Stimulated activated CD4-positive, alpha-beta T cell treated with anti-CD3 and anti-CD28 coated beads, TNF-alpha, amount 100 ng/mL, for 24 hours (primary cell): ENCODE measurements at regions not wholly inside any gene's neighbourhood (a gene's known extent, or its start where the extent isn't known, plus 50 kb on each side); places are given as distances from the start of the nearest gene placed in this dataset.

Experiments used
- DNase-seq, 3 experiments: peaks; one replicate each; pipeline ENCODE4 v3.0.0-alpha.2; 2020; ENCODE audit warnings: low read depth in 3 of 3

DNA sequence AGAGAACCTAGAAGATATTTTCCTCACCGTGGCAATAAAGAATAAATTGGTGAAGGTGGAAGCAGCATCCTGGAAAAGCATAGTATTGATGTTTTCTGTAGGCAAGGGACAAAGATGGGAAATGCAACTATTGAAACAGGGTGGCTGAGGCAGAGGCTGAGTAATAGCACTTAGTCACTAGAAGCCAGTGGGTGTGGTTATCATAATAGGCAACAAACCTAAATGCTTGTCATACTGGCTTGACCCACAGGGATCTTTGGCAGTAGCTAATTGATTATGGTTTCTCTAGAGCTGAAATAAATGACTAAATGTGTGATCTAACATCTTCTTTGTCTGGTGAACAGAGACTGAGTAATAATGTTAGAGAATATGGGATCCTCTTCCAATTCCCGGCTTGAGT, 353.6 kb upstream of the RPS6KA3 start:
- no peak for DNase-seq

DNA sequence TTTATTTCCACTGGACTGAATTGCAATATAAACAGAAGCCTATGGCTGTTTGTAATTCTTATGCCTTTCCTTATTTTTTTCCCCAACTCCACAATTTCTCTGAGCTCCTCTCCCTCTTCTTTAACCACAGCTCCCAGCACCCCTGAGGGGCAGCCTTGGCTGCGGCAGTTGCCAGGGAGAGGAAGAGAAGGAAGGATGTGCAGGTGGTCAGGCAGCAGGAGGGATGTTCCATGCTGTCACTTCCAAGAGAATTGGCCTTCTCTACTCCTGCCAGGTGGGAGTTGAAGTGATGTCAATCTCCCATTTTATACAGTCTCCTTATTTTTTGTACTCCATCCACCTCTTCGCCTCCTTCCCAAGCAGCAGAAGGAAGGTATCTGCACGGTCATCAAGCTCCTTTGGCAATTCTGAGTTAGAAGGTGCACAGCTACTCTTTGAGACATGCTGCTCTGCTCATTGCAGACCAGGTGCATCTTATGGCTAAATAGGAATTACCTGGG, 343.3 kb upstream of the RPS6KA3 start:
- no peak for DNase-seq

DNA sequence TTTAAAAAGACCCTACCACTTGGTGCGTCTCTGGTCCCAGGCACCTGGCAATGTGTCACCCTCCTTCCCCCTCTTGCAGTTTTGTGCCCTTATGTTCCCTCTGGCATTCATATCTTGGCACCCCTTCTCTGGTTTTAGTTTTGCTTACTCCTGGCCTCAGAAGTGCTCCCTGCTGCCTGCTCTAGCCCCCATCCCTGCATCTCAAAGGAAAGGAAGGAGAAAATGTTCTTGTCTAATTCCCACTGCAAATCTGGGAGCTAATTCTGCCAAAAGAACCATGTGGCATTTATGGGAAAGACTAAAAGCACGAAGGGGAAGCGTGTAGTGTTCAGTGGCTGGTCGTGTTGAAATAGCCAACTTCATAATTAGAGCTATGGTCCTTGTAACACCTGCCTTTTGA, 340.1 kb upstream of the RPS6KA3 start:
- DNase-seq = no peak

DNA sequence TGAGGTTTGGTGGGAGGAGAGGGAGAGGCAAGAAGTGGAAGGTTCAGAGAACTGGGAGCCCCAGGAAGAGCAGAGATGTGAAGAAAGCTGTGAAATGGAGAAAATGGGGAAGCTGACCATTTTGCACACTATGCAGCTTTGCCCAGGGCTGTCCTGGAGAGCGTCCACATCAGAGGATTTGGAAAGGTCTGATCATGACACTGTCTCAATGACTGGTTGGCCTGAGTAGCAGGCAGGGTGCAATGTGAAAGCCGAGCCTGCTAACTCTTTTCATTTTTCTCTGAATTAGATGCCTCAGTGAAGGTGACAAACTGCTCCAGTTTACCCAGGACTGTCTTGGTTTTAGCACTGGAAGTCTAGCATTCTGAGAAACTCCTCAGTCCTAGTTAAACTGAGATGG, 330.1 kb upstream of the RPS6KA3 start:
- DNase-seq = no peak

DNA sequence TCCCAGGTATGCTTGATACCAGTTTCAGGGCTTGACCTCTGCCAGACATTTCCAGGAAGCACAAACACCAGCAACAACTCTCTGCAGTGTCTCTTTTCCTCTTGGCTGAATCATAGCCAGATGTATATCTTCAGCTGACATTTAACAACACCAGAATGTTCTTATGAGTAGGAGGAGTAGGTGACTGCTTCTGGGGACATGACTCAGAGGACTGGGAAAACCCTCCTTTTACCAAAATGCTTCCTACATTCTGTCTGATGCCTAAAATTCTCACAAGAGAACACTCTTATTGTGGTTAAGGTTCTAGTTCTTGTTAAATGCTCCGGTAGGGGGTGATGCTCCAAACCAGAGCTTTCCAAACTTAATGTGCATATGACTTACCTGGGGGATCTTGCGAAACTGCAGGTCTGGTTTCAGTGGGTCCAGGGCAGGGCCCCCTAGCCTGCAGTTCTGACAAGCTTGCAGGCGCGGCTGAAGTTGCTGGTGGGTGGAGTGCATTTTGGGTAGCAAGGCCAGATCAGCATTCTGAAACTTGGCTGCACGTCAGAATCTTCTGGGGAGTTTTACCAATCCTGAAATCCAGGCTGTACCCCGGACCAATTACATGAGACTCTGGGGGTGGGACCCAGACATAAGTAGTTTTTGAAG, 329.3 kb upstream of the RPS6KA3 start:
- DNase-seq = peak; percentile 1 to 55 (median 6)

DNA sequence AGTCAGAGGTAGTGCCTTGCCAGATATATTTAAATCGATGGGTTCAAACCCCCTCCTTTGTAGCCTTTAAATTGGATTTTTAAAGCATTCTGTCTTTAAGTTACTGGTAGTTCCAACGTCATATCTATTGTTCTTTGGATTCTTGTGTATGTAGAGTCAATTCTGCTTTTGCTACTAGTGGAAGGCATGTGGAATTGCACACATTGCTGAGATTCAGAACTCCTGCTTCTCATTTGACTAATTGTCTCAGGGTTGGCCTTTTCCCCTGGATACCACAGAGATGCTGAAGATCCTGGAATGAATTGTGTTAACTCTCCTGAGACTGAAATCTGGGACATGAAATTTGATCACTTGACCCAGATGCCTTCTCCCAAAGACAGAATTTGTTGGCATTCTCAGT, 328.3 kb upstream of the RPS6KA3 start:
- DNase-seq = no peak

DNA sequence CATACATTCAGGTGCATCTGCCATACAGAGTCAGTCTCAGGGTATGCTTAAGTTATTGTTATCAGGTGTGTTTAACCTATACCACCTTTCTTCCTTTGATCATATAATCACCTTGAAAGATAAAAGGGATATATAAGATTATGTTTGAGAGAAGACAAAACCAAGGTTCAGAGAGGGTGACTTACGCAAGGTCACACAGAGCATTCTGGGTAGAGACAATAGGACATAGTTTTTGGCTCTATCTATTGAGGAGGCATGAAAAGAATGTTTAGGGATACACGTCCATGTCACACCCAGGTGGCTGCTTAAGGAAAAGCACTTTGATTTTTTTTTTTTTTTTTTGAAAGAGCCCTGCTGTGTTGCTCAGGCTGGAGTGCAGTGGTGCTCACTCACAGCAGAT, 327.1 kb upstream of the RPS6KA3 start:
- no peak for DNase-seq

DNA sequence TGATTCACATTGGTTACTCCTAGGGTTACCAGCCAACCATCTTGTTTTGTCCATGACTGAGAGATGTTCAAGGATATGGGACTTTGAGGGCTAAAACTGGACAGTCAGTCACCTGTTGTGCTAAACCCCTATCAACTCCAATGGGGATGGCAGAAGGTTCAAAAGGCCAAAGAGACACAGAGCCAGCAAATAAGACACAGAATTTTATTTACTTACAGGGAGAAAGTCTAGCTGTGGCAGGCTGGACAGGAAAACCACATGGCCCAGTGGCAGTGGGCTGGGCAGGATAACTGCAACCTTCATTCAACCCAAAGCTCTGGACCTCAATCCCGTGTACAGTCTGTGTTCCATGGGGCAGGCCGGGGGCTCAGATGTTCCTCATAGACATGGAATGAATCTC, 326.7 kb upstream of the RPS6KA3 start:
- no peak for DNase-seq

DNA sequence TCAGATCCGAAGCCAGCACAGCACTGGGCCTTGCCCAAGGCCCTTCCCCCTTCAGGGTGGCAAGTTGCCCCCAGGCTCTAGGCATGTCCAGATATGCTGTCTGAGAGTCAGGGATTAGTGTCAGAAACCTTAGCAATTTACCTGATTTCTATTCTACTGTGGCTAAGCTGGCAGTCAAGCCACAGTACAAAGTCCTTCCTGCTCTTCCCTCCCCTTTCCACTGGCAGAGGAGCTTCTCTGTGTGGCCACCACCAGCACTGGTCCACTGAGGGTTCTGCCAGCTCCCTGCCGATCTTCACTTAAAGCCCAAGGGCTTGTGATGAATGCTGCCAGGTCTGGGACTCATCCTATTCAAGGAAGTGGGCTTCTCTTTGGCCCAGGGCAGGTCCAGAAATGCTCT, 324.5 kb upstream of the RPS6KA3 start:
- DNase-seq = no peak

DNA sequence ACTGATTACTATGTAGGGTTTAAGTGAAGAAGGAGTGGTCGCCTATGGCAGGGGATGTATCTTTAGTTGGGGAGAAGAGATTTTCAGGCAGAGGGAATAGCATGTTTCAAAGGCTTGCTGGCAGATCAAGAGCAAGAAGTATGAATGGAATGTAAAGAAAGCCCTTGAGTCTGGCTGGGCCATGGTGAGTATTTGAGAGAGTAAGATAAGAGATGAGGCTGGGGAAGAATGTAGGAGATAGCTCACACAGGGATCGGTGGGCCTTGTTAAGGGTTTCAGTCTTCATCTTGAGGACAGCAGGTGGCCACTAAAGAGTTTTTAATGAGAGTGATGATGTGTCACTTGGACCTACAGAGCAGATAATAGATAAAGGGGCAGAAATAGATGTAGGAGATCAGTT, 319.1 kb upstream of the RPS6KA3 start:
- DNase-seq = no peak

DNA sequence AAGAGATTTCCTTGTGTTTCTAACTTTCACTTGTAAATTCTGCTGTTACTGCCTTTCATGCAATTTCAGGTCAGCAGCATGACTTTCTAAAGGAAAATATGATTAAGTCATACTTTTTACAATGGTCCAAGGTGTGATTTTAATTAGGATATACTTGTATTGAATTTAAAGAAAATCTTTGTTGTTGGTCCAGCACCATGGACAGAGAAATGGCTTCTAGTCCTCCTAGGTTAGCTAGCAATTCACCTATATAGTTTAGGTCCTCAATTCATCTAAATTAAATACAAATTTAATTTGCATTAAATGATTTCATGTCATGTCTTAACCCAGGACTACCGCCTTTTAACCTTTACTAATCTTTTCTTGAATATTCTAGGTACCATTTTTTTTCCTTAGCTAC, 304.9 kb upstream of the RPS6KA3 start:
- no peak for DNase-seq

DNA sequence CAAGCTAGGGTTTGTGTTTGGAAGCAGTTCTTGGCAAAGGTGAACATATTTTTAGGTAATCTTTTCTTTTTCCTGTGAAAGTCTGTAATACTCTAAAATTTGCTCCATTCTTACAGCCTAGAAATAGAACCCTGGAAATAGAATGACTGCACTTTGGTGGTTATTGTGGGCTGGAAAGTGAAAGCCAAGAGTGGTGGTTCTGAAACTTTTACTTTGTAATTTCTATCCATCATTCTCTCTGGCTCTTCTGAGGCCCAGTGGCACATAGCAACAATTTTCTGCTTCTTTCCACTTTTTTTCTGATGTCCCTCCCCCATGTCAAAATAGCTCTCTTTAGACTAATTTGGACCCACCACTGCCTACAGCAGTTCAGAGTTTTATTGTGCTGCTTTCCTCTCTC, 300.4 kb upstream of the RPS6KA3 start:
- DNase-seq = no peak

DNA sequence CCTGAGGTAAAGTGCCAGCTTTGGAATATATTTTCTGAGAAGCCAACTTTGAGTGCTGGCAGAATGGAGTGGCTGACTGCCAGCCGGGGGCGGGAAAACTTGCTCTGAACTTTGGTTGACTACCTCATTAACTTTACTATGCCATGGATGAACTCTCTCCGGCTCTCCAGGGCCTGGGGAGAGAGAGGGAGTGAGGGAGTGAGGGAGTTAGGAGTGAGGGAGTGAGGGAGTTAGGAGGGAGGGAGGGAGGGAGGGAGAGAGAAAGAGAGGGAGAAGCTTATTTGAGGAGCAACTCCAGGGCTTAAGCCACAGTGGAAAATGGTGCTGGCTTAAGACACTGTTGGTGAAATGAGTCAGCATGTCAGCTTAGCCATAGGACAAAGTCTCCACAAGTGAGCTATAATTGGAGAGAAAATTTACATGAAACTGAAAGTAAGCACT, 280.9 kb upstream of the RPS6KA3 start:
- DNase-seq = no peak

DNA sequence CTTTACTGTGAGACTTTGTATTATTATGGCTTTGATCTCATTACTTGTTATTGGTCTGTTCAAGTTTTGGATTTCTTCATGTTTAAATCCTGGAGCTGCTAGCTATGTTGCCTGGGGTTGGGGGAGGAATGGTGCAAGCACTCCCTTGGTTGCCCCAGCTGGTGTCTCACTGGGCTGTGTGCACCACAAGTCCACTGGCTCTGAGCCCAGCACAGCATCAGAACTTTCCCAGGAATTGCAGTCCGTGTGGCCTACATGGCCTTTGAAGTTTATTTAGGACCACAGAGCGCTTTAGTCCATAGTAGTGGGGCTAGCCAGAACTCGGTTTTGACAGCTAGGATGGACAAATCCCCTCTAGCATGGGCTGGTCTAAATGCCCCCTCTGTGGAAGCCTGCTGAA, 278.8 kb upstream of the RPS6KA3 start:
- DNase-seq = no peak

DNA sequence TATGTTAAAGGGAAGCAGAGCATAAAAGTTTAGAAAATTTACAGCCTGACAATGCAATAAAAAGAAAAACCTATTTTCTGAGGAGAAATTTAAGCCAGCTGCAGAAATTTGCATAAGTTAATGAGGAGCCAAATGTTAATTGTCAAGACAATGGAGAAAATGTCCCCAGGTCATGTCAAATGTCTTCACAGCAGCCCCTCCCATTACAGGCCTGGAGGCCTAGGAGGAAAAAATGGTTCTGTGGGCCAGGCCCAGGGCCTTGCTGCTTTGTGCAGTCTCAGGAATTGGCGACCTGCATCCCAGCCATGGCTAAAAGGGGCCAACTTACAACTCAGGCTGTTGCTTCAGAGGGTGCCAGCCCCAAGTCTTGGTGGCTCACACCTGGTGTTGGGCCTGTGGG, 275.4 kb upstream of the RPS6KA3 start:
- no peak for DNase-seq

DNA sequence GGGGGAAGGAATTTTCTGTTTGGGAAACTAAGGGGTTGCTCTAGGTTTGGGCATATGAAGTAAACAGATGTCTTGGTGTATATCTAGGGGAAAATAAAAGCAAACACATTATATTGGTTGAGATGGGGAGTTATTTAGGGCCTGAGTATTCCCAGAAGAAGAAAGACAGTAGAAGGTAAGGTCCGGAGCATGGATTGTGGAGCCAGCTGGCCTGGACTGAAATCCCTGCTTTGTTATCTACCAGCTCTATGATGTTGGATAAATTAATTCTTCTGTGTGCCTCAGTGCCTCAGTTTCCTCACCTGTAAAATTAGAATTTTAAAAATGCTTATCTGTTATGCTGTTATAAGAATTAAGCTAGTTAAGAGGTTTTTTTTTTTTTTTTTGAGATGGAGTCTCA, 272.3 kb upstream of the RPS6KA3 start:
- DNase-seq = no peak

DNA sequence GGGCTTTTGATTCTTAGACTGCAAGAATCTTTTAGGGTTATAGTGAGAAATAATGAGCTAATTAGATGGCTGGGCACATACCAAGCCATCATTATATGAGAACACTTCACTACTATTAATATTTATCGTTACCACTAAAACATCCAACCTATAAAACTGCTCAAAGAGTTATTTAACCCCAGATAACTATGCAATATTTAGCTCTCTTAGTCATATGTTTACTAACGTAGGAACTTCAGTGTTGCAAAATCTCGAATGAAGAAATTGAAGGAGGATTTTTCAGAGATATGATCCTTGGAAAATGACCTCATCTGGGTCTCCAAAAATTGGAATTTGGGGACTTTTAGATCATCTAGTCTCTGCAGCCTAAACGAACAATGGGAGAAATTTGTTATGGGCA, 265.0 kb upstream of the RPS6KA3 start:
- DNase-seq = no peak

DNA sequence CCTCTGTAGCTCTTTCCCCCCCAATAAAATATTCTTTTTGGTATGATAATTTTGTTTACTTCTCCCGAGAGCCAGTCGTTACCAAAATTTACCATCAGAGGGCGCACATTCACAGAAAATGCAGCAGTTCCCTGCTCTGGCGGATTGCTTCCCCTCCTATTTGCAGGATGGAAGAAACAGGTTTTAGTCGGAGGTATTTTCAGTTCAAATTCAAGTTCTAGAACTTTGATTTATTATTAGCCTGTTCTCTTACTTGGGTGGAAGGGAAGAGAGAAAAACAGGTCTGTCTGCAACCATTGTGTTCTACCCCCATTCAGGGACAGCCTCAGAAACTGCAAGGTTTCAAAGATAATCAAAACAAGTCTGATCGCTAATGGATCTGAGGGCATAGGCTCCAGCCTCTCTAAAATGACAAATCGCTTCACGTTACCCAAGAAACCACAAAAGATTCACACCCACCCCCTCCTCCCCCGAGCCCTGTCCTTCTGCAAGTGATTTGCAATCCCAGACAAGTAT, 263.8 kb upstream of the RPS6KA3 start:
- DNase-seq = peak; percentile 7 to 38 (median 35)

DNA sequence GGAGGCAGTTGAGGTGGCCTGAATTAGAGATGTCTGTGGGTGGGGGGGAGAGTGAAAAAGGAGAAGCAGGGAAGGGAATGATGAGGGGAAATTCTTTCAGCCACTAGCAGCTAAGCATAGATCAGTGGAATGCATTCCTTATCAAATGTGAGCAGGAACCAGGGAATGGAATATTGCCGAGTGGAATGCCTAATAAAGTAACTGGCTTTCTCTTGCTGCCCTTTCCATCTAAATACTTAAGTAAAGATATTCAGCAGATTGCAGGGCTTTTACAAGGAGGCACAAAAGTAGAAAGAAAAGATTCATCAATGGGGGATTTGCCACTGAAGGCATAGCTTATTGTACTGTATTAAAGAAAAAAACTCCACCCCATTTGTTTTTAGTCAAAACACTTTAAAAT, 263.0 kb upstream of the RPS6KA3 start:
- DNase-seq = no peak

DNA sequence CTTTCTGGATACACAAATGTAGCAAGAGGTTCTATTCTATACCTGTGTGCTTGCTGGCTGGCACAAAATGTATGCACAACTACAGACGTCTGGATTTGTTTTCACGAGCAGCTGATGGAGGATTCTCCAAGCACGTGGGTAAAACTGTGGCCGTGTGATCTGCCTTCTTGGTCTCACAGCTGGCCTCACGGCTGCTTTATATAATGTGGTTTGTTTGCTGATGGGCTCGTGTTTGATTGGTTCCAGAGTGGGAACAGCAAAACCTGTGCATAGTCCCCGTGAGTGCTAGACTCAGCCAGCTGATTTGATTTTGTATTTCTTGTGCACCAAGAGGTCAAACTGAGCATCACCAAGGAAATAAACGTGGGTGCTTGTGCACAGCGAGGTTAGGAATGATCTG, 262.6 kb upstream of the RPS6KA3 start:
- DNase-seq = no peak

DNA sequence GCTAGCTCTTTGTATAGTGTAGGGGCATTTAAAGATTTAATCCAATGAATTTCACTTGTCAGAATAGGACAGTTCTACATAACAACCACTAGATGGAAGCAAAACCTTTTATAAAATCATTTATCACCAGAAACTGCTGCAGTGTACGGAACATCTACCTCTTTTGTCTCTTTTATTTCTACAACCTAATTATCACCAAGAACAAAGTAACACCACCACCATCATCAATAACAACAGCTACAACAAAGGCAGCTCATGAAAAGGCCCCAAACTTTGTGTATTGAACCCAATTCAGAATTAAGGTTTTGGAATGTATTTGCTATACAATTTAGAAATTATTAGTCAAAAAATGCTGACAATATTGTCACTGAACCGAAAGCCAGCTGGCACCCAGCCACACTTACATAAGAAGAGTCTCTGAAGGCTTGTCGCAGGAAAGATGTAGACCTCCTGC, 260.9 kb upstream of the RPS6KA3 start:
- no peak for DNase-seq

DNA sequence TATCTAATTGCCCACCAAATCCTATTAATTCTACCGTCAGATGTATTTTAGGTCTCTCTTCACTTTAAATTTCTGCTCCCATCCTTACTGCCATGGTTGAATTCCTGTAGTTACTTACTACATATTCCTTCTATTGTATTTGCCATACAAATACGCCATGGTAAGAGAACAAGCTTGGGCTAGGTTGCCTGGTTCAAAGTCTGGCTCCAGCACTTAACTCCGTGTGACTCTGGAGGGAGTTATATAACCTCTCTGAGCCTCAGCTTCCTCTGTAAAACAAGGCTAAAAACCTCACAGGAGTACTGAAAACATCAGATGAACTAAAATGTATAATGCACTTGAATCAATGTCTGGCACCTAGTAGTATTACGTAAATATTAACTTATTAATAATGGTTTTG, 260.3 kb upstream of the RPS6KA3 start:
- no peak for DNase-seq

DNA sequence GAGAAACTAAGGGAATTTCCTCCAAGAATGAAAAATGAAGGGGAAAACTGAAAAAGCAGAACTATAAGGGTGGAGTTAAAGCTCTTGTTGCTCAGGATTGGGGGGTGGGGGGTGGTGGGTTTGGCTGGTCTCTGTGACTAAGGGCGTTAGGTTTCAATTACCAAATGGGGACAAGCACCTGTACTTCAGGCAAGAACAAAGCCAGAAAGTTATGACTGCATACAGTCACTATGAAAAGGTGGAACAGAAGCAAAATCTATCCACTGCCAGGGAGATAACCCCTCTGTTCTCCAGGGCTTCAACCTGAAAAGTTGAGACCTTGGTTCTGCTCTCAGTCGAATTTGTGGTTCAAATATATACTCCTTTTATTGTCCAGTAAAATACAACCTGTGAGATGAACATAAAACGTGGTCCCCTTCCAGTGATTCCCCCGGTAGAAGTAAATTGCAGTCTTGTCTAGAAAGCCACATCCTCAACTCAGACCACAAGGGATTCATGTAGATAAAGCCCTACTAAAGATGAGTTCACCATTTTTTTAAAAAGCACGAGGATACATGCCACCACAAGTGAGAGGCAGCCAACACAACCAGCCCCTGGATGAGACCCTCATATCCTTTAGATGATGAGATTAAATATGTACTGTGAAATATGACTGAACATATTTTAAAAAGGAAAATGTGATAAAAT, 257.1 kb upstream of the RPS6KA3 start:
- DNase-seq = no peak
